CD4-positive, alpha-beta T cell treated with Interferon gamma for 1 hour (primary cell): ENCODE measurements at regions not wholly inside any gene's neighbourhood (a gene's known extent, or its start where the extent isn't known, plus 50 kb on each side); places are given as distances from the start of the nearest gene placed in this dataset.
"Not testable (repeated sequence)": the region's sequence is repeated elsewhere in the genome, so short reads cannot be mapped to it uniquely, and the experiment has no call there.

Source experiments
- DNase-seq: peaks from one replicate; pipeline ENCODE4 v3.0.0-alpha.2; 2020

- DNase-seq: no peak
These were observed 110.2 kb upstream of the SPIN1 start for GRCh38 chr9:88278036-88278435.

GRCh38 chr9:88274078-88274477 is 114.2 kb upstream of the SPIN1 start:
- DNase-seq: no peak

- DNase-seq: no peak
These were observed 115.3 kb upstream of the SPIN1 start for GRCh38 chr9:88272986-88273385.

- DNase-seq: no peak
These were observed 117.8 kb upstream of the SPIN1 start for GRCh38 chr9:88270413-88270812.

- DNase-seq: no peak
These were observed 119.4 kb upstream of the SPIN1 start for GRCh38 chr9:88268886-88269285.

GRCh38 chr9:88267283-88267682 is 121.0 kb upstream of the SPIN1 start:
- DNase-seq: no peak

GRCh38 chr9:88266416-88266815 is 121.8 kb upstream of the SPIN1 start:
- DNase-seq: no peak

- DNase-seq: no peak
These were observed 120.7 kb upstream of the SPATA31C2 start for GRCh38 chr9:88259001-88259400.

- no peak for DNase-seq
These were observed 120.3 kb upstream of the SPATA31C2 start for GRCh38 chr9:88258601-88259000.

- no peak for DNase-seq
These were observed 119.7 kb upstream of the SPATA31C2 start for GRCh38 chr9:88258024-88258423.

- DNase-seq: no peak
These were observed 117.9 kb upstream of the SPATA31C2 start for GRCh38 chr9:88256216-88256615.

- not testable (repeated sequence) for DNase-seq
These were observed 117.5 kb upstream of the SPATA31C2 start for GRCh38 chr9:88255806-88256205.

GRCh38 chr9:88251903-88252302 is 113.6 kb upstream of the SPATA31C2 start:
- no peak for DNase-seq

- DNase-seq: no peak
These were observed 105.5 kb upstream of the SPATA31C2 start for GRCh38 chr9:88243736-88244135.

- no peak for DNase-seq
These were observed 104.6 kb upstream of the SPATA31C2 start for GRCh38 chr9:88242879-88243278.

- no peak for DNase-seq
These were observed 99.8 kb upstream of the SPATA31C2 start for GRCh38 chr9:88237991-88238571.

- no peak for DNase-seq
These were observed 99.2 kb upstream of the SPATA31C2 start for GRCh38 chr9:88237479-88237961.

- DNase-seq: no peak
These were observed 98.5 kb upstream of the SPATA31C2 start for GRCh38 chr9:88236511-88237478.

GRCh38 chr9:88235615-88236014 is 97.3 kb upstream of the SPATA31C2 start:
- no peak for DNase-seq

GRCh38 chr9:88234114-88234513 is 95.8 kb upstream of the SPATA31C2 start:
- no peak for DNase-seq

GRCh38 chr9:88233091-88233490 is 94.8 kb upstream of the SPATA31C2 start:
- no peak for DNase-seq

- no peak for DNase-seq
These were observed 92.3 kb upstream of the SPATA31C2 start for GRCh38 chr9:88230612-88231011.

- no peak for DNase-seq
These were observed 91.2 kb upstream of the SPATA31C2 start for GRCh38 chr9:88229434-88229833.

- no peak for DNase-seq
These were observed 86.7 kb upstream of the SPATA31C2 start for GRCh38 chr9:88224938-88225337.
